H1 (cell line): ENCODE measurements at regions not wholly inside any gene's neighbourhood (a gene's known extent, or its start where the extent isn't known, plus 50 kb on each side); places are given as distances from the start of the nearest gene placed in this dataset.
A peak's percentile ranks its signal among the peaks of the same experiment; 100 is the strongest.

Experiments
- CBX8 ChIP-seq: fragments of 300-800, 300-1000 bp; sonication (generic); IDR thresholded peaks from 2 replicates; pipeline ENCODE4 v1.7.1; 2016; ENCODE audit warnings: low read depth, low read length, borderline replicate concordance
- CHD2 ChIP-seq: IDR thresholded peaks from 2 replicates; pipeline ENCODE4 v1.6.1; 2012; ENCODE audit warnings: low read length, improper control_type of control experiment
- EGR1 ChIP-seq: IDR thresholded peaks from 2 replicates; pipeline ENCODE4 v1.6.1; 2011; ENCODE audit warnings: low read depth, low read length, borderline replicate concordance
- KDM4A ChIP-seq: IDR thresholded peaks from one replicate; pipeline ENCODE4 v1.7.1; 2012; ENCODE audit warnings: low read depth, mild to moderate bottlenecking, moderate library complexity, low read length, inconsistent platforms; ENCODE audit not compliant: severe bottlenecking
- RAD21 ChIP-seq, 2 experiments: IDR thresholded peaks in 1 of 2; conservative IDR thresholded peaks in 1 of 2; 2 replicates each; pipeline ENCODE4 v1.6.1; 2011; ENCODE audit warnings: low read depth in 2 of 2, low read length in 2 of 2, improper control_type of control experiment in 1 of 2, inconsistent platforms in 1 of 2, mild to moderate bottlenecking in 1 of 2, moderate library complexity in 1 of 2
- RXRA ChIP-seq: IDR thresholded peaks from 2 replicates; pipeline ENCODE4 v1.6.1; 2011; ENCODE audit warnings: low read depth, mild to moderate bottlenecking, low read length, moderate library complexity; ENCODE audit not compliant: insufficient read depth
- SP4 ChIP-seq: IDR thresholded peaks from 2 replicates; pipeline ENCODE4 v1.6.1; 2012; ENCODE audit warnings: low read length, inconsistent platforms
- TAF1 ChIP-seq: IDR thresholded peaks from 2 replicates; pipeline ENCODE4 v1.6.1; 2011; ENCODE audit warnings: mild to moderate bottlenecking, low read depth, low read length
- TAF7 ChIP-seq: optimal IDR thresholded peaks from 2 replicates; pipeline ENCODE3; 2011; ENCODE audit warnings: low read depth, mild to moderate bottlenecking, inconsistent platforms, low read length, moderate library complexity, borderline replicate concordance
- TF ChIP-seq, protein P1 (sequence below): IDR thresholded peaks from 2 replicates; pipeline ENCODE4 v1.6.1; 2011; ENCODE audit warnings: low read depth, mild to moderate bottlenecking, low read length; ENCODE audit not compliant: insufficient read depth
- TF ChIP-seq, protein P2 (sequence below): IDR thresholded peaks from 2 replicates; pipeline ENCODE4 v1.6.1; 2011; ENCODE audit warnings: low read length, improper control_type of control experiment
- TF ChIP-seq, protein P3 (sequence below): IDR thresholded peaks from 2 replicates; pipeline ENCODE4 v1.6.1; 2012; ENCODE audit warnings: low read length, inconsistent platforms

DNA sequence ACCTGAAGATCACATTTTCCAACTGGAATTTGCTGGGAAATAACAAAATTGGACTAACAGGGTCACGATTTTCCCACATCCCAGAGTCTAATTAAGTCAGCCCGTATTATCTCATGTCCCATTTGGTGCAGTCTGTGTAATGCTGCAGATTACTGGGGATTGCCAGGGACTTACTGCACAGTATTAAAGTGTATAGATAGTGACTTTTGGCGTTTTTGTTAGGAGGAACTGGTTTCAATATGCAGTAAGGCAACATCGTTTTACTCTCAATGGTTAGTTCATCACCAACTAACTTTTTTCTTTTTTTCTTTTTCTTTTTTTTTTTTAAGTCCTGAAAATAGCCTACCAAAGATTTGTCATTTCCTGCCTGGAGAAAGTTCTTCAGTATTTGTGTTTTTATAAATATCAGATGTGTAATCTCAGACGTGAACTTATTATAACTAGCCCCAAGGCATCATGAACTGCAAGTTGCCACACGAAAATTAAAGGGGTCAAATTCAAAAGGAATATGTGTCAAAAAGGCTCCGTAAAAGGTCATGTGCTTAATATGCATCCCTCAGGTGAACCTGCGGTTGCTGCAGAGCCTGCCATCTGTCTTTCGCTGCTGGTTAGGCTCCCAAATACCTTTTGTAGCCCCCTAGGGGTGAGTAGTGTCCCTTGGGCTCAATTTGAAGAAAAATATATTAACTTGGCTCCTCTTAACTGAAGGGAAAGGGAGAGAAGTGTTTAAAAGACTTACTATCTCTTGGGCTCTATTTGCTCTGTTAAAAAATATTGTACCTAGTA lies 176.7 kb upstream of the ADAMTSL1 start (continued):
- TF ChIP-seq RAD21 (IDR thresholded peaks at IDR 0.05 in 1 of 2, conservative IDR thresholded peaks at IDR 0.05 in 1 of 2; ENCODE audit: low read depth in 2 of 2, low read length in 2 of 2): peak; percentile 41 to 63
- TF ChIP-seq, protein P1, sequence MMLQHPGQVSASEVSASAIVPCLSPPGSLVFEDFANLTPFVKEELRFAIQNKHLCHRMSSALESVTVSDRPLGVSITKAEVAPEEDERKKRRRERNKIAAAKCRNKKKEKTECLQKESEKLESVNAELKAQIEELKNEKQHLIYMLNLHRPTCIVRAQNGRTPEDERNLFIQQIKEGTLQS: 0 out of 2 replicates have a peak, but pooled peaks have one; percentile 19
- no peak for TF ChIP-seq EGR1
- TF ChIP-seq TAF7: no peak
- TF ChIP-seq KDM4A: no peak
- TF ChIP-seq RXRA: no peak
- no peak for TF ChIP-seq TAF1
- TF ChIP-seq CBX8: no peak
- no peak for TF ChIP-seq CHD2
- no peak for TF ChIP-seq SP4
- TF ChIP-seq, protein P2, sequence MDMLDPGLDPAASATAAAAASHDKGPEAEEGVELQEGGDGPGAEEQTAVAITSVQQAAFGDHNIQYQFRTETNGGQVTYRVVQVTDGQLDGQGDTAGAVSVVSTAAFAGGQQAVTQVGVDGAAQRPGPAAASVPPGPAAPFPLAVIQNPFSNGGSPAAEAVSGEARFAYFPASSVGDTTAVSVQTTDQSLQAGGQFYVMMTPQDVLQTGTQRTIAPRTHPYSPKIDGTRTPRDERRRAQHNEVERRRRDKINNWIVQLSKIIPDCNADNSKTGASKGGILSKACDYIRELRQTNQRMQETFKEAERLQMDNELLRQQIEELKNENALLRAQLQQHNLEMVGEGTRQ: no peak
- TF ChIP-seq, protein P3, sequence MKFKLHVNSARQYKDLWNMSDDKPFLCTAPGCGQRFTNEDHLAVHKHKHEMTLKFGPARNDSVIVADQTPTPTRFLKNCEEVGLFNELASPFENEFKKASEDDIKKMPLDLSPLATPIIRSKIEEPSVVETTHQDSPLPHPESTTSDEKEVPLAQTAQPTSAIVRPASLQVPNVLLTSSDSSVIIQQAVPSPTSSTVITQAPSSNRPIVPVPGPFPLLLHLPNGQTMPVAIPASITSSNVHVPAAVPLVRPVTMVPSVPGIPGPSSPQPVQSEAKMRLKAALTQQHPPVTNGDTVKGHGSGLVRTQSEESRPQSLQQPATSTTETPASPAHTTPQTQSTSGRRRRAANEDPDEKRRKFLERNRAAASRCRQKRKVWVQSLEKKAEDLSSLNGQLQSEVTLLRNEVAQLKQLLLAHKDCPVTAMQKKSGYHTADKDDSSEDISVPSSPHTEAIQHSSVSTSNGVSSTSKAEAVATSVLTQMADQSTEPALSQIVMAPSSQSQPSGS: no peak
- TF ChIP-seq, all 59 proteins: peak for 4
